Ishikawa (cell line): ENCODE measurements at regions not wholly inside any gene's neighbourhood (a gene's known extent, or its start where the extent isn't known, plus 50 kb on each side); places are given as distances from the start of the nearest gene placed in this dataset.

ENCODE experiments used
- CEBPB ChIP-seq: IDR thresholded peaks from 2 replicates; pipeline ENCODE4 v1.6.1; 2012
- CREB1 ChIP-seq: IDR thresholded peaks from 2 replicates; pipeline ENCODE4 v1.6.1; 2012; ENCODE audit warnings: low read depth
- EGR1 ChIP-seq: IDR thresholded peaks from 2 replicates; pipeline ENCODE4 v1.6.1; 2012
- EP300 ChIP-seq: IDR thresholded peaks from 2 replicates; pipeline ENCODE4 v1.6.1; 2012; ENCODE audit warnings: borderline replicate concordance
- FOXM1 ChIP-seq: IDR thresholded peaks from 2 replicates; pipeline ENCODE4 v1.6.1; 2012; ENCODE audit warnings: low read depth, borderline replicate concordance
- MAX ChIP-seq: IDR thresholded peaks from 2 replicates; pipeline ENCODE4 v1.6.1; 2012
- NFIC ChIP-seq: IDR thresholded peaks from 2 replicates; pipeline ENCODE4 v1.6.1; 2012
- RAD21 ChIP-seq: IDR thresholded peaks from 2 replicates; pipeline ENCODE4 v1.6.1; 2012; ENCODE audit warnings: low read depth
- REST ChIP-seq: IDR thresholded peaks from 2 replicates; pipeline ENCODE4 v1.6.1; 2012; ENCODE audit warnings: low read depth, mild to moderate bottlenecking
- TAF1 ChIP-seq: IDR thresholded peaks from 2 replicates; pipeline ENCODE4 v1.6.1; 2012; ENCODE audit warnings: low read depth, mild to moderate bottlenecking
- TCF12 ChIP-seq: IDR thresholded peaks from 2 replicates; pipeline ENCODE4 v1.6.1; 2012; ENCODE audit warnings: low read depth
- TEAD4 ChIP-seq: IDR thresholded peaks from 2 replicates; pipeline ENCODE4 v1.6.1; 2012
- YY1 ChIP-seq: IDR thresholded peaks from 2 replicates; pipeline ENCODE4 v1.6.1; 2012; ENCODE audit warnings: low read depth
- ZBTB7A ChIP-seq: IDR thresholded peaks from 2 replicates; pipeline ENCODE4 v1.6.1; 2012; ENCODE audit warnings: low read depth
- TF ChIP-seq, protein P1 (sequence below): IDR thresholded peaks from 2 replicates; pipeline ENCODE4 v1.6.1; 2012

DNA sequence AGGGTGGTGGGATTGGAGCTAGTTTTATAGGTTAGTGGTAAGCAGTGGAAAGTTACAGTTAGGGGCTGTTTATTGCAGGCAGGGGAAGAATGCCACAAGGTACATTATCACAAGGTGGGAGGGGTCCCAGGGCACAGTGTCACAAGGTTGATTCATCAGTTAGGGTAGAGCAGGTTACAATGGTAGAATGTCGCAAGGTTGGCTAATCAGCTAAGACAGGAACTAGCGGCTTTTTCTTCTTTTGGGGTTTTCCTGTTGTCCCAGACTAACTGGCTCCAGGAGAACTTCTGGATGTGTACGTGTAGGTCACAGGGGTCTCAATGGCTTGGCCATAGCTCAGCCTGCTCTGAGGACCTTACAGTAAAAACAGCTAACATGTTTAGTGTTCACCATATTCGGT, 1221.1 kb downstream of the SLITRK1 start:
- TF ChIP-seq YY1 (no peak), ZBTB7A (no peak), CEBPB (no peak), CREB1 (no peak), EGR1 (no peak), FOXM1 (no peak)

DNA sequence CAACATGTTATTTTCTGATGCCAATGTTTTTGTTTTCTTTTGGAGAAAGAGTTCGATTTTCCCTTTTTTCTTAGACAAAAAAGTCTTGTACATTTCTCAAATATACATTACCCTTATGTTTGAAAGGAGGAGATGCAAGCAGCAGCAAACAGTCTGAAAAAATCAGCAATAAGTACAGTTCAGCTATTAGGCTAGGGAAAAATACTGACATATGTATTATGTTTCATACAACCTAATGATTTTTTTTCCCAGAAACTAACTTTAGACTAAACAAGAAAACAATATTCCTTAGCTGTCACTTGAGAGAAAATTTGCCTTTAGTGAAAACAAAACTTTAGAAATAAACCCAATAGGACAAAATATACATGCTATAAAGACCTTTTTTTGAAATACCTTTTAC, 1223.5 kb downstream of the SLITRK1 start:
- no peak for TF ChIP-seq TEAD4
- TF ChIP-seq TAF1, result no peak
- no peak for TF ChIP-seq CEBPB
- no peak for TF ChIP-seq MAX
- TF ChIP-seq EGR1, result no peak
- TF ChIP-seq EP300, result no peak
- no peak for TF ChIP-seq REST
- no peak for TF ChIP-seq CREB1
- TF ChIP-seq YY1, result no peak
- TF ChIP-seq RAD21, result no peak
- TF ChIP-seq, protein P1, sequence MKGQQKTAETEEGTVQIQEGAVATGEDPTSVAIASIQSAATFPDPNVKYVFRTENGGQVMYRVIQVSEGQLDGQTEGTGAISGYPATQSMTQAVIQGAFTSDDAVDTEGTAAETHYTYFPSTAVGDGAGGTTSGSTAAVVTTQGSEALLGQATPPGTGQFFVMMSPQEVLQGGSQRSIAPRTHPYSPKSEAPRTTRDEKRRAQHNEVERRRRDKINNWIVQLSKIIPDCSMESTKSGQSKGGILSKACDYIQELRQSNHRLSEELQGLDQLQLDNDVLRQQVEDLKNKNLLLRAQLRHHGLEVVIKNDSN, result no peak
- TF ChIP-seq ZBTB7A, result no peak
- no peak for TF ChIP-seq TCF12
- TF ChIP-seq NFIC, result no peak

GRCh38 chr13:82657471-82657870, 1224.8 kb downstream of the SLITRK1 start:
- TF ChIP-seq NFIC (no peak), YY1 (no peak), RAD21 (no peak), ZBTB7A (no peak), CREB1 (no peak), REST (no peak), FOXM1 (no peak), EP300 (no peak), TCF12 (no peak), CEBPB (no peak), TEAD4 (no peak), MAX (no peak), EGR1 (no peak), TAF1 (no peak)
- TF ChIP-seq, protein P1, result no peak

DNA sequence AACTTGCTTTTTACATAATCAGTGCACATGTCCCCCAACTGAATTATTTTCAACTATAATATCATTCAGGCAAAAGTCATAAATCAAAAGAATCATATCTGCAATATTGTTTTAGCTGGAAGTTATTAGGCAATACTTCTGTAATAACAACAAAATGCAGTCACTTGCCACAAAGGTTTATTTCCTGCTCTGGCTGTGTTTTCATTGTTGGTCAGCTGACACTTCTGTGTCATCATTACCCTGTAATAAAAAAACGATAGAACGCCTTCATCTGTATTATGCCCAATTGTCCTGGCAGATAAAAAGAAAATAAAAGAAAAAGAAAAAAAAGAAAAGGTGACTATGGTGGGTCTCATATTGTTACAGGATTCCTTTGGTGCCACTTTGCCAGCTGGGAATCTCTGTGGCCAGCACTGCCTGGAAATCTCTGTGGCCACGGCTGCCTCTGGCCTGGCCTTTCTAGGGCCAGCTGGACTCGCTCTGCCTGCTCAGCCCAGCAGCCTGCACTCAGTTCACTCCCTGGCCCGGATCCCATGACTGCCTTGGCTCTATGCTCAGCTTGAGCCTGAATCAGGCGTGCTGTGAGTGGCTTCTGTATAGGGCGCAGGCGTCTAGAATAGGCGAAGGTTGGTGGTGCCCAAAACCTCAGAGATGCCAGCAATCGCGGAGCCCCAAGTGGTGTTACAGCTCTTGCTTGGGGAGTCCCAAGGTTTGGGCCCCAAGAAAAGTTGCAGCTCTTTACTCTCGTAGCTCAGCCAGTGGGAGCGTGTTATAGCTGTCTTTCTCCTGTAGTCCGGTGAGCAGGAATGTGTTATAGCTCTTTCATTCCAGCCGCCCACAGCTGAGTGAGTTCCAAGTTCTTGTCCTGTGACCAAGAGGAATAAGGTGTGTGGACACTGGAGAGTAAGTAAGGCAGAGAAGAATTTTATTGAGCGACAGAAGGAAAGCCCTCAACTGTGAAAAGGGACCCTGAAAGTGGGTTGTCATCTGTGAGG, 1227.1 kb downstream of the SLITRK1 start:
- TF ChIP-seq TAF1, result no peak
- no peak for TF ChIP-seq CEBPB
- no peak for TF ChIP-seq CREB1
- no peak for TF ChIP-seq RAD21
- TF ChIP-seq REST, result no peak
- no peak for TF ChIP-seq TEAD4
- TF ChIP-seq ZBTB7A, result no peak
- TF ChIP-seq EP300, result no peak
- TF ChIP-seq, protein P1, result no peak
